ENCODE measurements at regions not wholly inside any gene's neighbourhood (a gene's known extent, or its start where the extent isn't known, plus 50 kb on each side); places are given as distances from the start of the nearest gene placed in this dataset.
A peak's percentile ranks its signal among the peaks of the same experiment; 100 is the strongest.
"Not testable (repeated sequence)": the region's sequence is repeated elsewhere in the genome, so short reads cannot be mapped to it uniquely, and the experiment has no call there.

GRCh38 chr9:41075671-41076070 lies 52.8 kb downstream of the FOXD4L6 start:
- H3K4me3 ChIP-seq; H3K9me3 ChIP-seq; intact Hi-C loops (cut with DNase I); H3K36me3 ChIP-seq; H3K27ac ChIP-seq; ATAC-seq; DNase-seq: not testable (repeated sequence)
- Histone ChIP-seq H3K27me3 (peaks cover 0 to 49% of the 10 kb centered on the region in 2 donors), H3K4me1 (peaks cover 0 to 11% of the 10 kb centered on the region in 2 donors)

- Histone ChIP-seq H3K27me3 (peaks cover 0 to 49% of the 10 kb centered on the region in 2 donors), H3K4me1 (peaks cover 0 to 11% of the 10 kb centered on the region in 2 donors), H3K4me3 (peak overlapping the region; percentile 39 to 47)
- intact Hi-C loops (cut with DNase I); H3K36me3 ChIP-seq; H3K27ac ChIP-seq; H3K9me3 ChIP-seq: not testable (repeated sequence)
- ATAC-seq = peak; percentile 81
- peak in 3 of 4 donors; percentile 5 to 88 (median 44) for DNase-seq
Observed at GRCh38 chr9:41074356-41074942, 54.0 kb downstream of the FOXD4L6 start.

GRCh38 chr9:41073471-41074243 lies 54.8 kb downstream of the FOXD4L6 start:
- H3K27ac ChIP-seq; intact Hi-C loops (cut with DNase I); H3K9me3 ChIP-seq; H3K36me3 ChIP-seq: not testable (repeated sequence)
- Histone ChIP-seq H3K4me1 (peaks cover 0 to 11% of the 10 kb centered on the region in 2 donors), H3K4me3 (peak overlapping the region; percentile 39 to 47), H3K27me3 (peaks cover 0 to 49% of the 10 kb centered on the region in 2 donors)
- DNase-seq (peak in 1 of 4 donors; percentile 79), ATAC-seq (peak; percentile 13)

- intact Hi-C loops (cut with DNase I); H3K36me3 ChIP-seq; DNase-seq; H3K27ac ChIP-seq; H3K4me1 ChIP-seq; H3K9me3 ChIP-seq; H3K27me3 ChIP-seq; H3K4me3 ChIP-seq: not testable (repeated sequence)
- peak; percentile 78 for ATAC-seq
Observed at GRCh38 chr9:41064125-41064795, 64.2 kb downstream of the FOXD4L6 start.

- intact Hi-C loops (cut with DNase I); H3K36me3 ChIP-seq: not testable (repeated sequence)
Observed at GRCh38 chr9:41063243-41063642, 65.2 kb downstream of the FOXD4L6 start.

GRCh38 chr9:41059603-41060002 lies 68.9 kb downstream of the FOXD4L6 start:
- intact Hi-C loops (cut with DNase I) = not testable (repeated sequence)

More at GRCh38 chr9:41063243-41063642, 65.2 kb downstream of the FOXD4L6 start:
- not testable (repeated sequence) for DNase-seq, H3K27me3 ChIP-seq, H3K9me3 ChIP-seq, H3K27ac ChIP-seq, H3K4me1 ChIP-seq, H3K4me3 ChIP-seq, ATAC-seq

GRCh38 chr9:41053666-41054363 lies 74.7 kb downstream of the FOXD4L6 start:
- H3K36me3 ChIP-seq; H3K27ac ChIP-seq; H3K4me1 ChIP-seq; DNase-seq; H3K27me3 ChIP-seq; H3K4me3 ChIP-seq; intact Hi-C loops (cut with DNase I); H3K9me3 ChIP-seq; ATAC-seq: not testable (repeated sequence)

More at GRCh38 chr9:41059603-41060002, 68.9 kb downstream of the FOXD4L6 start:
- H3K27ac ChIP-seq, H3K36me3 ChIP-seq, H3K27me3 ChIP-seq, ATAC-seq, H3K4me1 ChIP-seq, H3K4me3 ChIP-seq, DNase-seq, H3K9me3 ChIP-seq: not testable (repeated sequence)

GRCh38 chr9:41048672-41049071 lies 79.8 kb downstream of the FOXD4L6 start:
- H3K27ac ChIP-seq; ATAC-seq; H3K9me3 ChIP-seq; H3K4me3 ChIP-seq; DNase-seq; H3K27me3 ChIP-seq; intact Hi-C loops (cut with DNase I); H3K4me1 ChIP-seq; H3K36me3 ChIP-seq: not testable (repeated sequence)

- H3K4me1 ChIP-seq; H3K27me3 ChIP-seq; H3K36me3 ChIP-seq; intact Hi-C loops (cut with DNase I); H3K4me3 ChIP-seq; DNase-seq; H3K27ac ChIP-seq; H3K9me3 ChIP-seq; ATAC-seq: not testable (repeated sequence)
Observed at GRCh38 chr9:41047792-41048191, 80.7 kb downstream of the FOXD4L6 start.

GRCh38 chr9:41044930-41045329 lies 83.6 kb downstream of the FOXD4L6 start:
- intact Hi-C loops (cut with DNase I); H3K27me3 ChIP-seq; H3K4me1 ChIP-seq; H3K9me3 ChIP-seq; DNase-seq; H3K36me3 ChIP-seq; H3K27ac ChIP-seq; H3K4me3 ChIP-seq; ATAC-seq: not testable (repeated sequence)

- H3K36me3 ChIP-seq, H3K4me1 ChIP-seq: not testable (repeated sequence)
Observed at GRCh38 chr9:41043433-41043832, 85.0 kb downstream of the FOXD4L6 start.

GRCh38 chr9:41042111-41042510 lies 86.4 kb downstream of the FOXD4L6 start:
- intact Hi-C loops (cut with DNase I) = not testable (repeated sequence)

More at GRCh38 chr9:41043433-41043832, 85.0 kb downstream of the FOXD4L6 start:
- intact Hi-C loops (cut with DNase I); H3K27me3 ChIP-seq; ATAC-seq; H3K27ac ChIP-seq; H3K9me3 ChIP-seq; DNase-seq; H3K4me3 ChIP-seq: not testable (repeated sequence)

More at GRCh38 chr9:41042111-41042510, 86.4 kb downstream of the FOXD4L6 start:
- H3K36me3 ChIP-seq, H3K4me1 ChIP-seq, ATAC-seq, H3K27ac ChIP-seq, H3K27me3 ChIP-seq, H3K4me3 ChIP-seq, H3K9me3 ChIP-seq, DNase-seq: not testable (repeated sequence)

Measured in left lung (tissue), 4 donors.